AG10803 (cell line): ENCODE measurements at regions not wholly inside any gene's neighbourhood (a gene's known extent, or its start where the extent isn't known, plus 50 kb on each side); places are given as distances from the start of the nearest gene placed in this dataset.
"Not testable (repeated sequence)": the region's sequence is repeated elsewhere in the genome, so short reads cannot be mapped to it uniquely, and the experiment has no call there.

Experiments
- DNase-seq: peaks from one replicate; pipeline ENCODE4 v3.0.0; 2010; ENCODE audit warnings: low read depth
- H3K4me3 ChIP-seq: 2 replicates; pipeline ENCODE4 v1.5.1; 2011; ENCODE audit warnings: mild to moderate bottlenecking, low read length, control low read depth
- CTCF ChIP-seq: conservative IDR thresholded peaks from 2 replicates; pipeline ENCODE4 v1.5.1; 2011; ENCODE audit warnings: mild to moderate bottlenecking, low read length, control low read depth, inconsistent platforms

DNA sequence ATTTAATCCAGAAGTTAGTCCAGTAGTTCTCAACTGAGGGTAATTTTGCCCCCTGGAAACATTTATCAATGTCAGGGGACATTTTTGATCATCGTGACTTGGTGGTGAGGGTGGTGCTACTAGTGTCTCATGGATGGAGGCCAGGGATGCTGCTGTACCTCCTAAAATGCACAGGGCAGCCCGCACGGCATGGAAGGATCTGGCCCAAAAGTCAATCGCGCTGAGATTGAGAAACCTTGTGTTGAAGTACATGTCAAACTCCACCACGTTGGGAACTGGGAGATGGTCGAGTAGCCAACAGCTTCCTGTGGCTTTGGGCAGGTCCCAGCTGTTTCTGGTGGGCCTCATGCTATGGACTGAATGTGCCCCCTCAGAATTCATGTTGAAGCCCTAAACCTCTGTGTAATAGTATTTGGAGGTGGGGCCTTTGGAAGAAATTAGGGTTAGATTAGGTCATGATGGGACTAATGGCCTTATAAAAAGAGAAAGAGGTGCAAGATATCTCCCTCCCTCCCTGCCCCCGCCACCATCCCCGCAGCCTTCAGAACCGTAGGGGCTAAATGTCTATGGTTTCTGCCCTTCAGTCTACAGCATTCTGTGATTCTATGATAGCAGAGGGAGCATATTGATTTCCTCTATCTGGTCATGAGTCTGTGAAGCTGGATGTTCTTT is 259.7 kb downstream of the MYCN start:
- H3K4me3 ChIP-seq = no peak overlapping the region
- no peak for TF ChIP-seq CTCF
- no peak for DNase-seq

GRCh38 chr2:16199241-16199640 is 258.9 kb downstream of the MYCN start:
- H3K4me3 ChIP-seq, DNase-seq: not testable (repeated sequence)

- DNase-seq = no peak
- no peak overlapping the region for H3K4me3 ChIP-seq
- TF ChIP-seq CTCF = no peak
Observed at GRCh38 chr2:16198166-16198912, 258.0 kb downstream of the MYCN start.

GRCh38 chr2:16197504-16198147 is 257.3 kb downstream of the MYCN start:
- TF ChIP-seq CTCF = no peak
- no peak overlapping the region for H3K4me3 ChIP-seq
- no peak for DNase-seq

DNA sequence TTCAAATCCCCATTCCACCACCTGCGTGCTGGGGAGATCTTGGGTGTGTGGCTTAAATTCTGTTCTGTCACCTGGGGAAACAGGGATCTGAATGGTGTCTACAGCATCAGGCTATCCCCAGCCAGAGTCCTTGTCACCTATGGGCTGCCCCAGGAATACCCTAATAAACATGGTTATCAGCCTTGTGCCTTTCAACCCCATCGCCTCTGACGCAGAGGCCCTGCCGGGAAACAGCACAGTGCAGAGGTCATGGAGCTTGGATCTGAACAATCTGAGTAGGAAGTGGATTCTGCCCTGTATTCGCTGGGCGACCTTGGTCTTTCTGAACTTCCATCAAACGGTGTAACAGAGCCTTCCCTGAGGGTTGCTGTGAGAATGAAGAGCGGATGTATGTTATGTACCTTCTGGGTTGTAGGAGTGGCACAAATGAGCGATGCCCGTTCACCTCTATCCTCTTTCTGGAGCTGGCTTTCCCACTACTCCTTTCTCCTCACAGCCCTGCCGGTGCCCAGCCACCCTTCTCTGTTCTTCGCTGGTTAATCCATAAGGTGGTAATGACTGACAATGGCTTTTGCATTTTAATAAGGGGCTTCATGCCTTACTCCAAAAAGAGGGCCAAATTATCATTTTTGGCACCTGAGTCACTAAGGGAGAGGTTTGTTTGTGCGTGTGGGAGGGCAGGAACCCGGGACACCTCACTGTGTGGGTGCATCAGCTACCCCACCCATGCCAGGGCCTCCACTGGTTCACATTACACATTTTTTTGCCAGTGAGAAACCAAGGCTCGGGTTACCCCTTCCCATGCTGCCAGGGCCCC is 256.5 kb downstream of the MYCN start:
- no peak for DNase-seq
- no peak for TF ChIP-seq CTCF
- no peak overlapping the region for H3K4me3 ChIP-seq

DNA sequence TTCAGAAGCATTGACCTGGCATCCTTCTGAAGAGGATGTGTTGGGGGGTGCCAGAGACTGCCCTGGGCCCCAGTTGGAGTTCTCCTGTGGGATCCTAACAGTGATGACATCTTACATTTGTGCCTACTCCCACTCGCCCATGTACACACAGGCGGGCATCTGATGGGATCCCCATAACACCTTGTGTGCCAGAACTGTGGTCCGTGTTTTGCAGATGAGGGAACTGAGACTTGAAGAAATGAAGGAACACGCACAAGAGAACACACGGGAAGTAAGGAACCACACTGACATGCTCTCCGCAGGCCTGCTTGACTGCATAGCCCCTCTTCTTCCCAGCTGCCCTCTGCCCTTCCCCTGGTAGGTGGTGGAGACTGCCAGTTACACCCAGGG is 255.3 kb downstream of the MYCN start:
- DNase-seq = no peak
- no peak overlapping the region for H3K4me3 ChIP-seq
- TF ChIP-seq CTCF = no peak

DNA sequence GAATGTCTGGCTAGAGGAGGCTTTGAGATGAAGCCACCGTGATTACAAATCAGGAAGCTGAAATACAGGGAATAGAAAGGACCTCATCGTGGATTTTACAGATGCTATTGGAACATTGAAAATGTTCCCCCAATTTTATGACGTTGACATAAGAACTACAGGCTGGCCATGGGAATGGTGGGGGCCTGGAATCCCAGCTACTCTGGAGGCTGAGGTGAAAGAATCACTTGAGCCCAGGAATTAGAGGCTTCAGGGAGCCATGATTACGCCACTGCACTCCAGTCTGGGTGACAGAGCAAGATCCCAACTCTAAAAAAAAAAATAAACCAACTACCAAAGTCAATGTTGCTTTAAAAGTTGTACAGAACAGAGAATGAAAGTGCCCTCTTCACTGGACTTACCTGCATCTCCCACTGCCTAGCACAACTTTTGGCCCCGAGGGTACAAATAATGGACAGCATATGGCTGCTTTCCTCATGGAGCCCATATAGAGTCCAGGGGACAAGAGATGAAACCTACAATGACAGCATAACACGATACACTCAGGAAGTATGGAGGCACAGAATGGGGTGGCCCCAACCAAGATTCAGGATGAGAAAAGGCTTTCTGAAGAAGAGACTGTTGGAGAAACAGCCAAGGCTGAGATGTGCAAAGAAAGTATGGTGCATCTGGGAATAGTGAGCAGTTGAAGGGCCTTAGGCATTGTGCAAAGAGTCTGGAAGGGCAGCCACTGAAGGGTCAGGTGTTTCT is 254.8 kb downstream of the MYCN start:
- H3K4me3 ChIP-seq = no peak overlapping the region
- no peak for TF ChIP-seq CTCF
- no peak for DNase-seq
